IMR-90 (cell line): ENCODE measurements at regions not wholly inside any gene's neighbourhood (a gene's known extent, or its start where the extent isn't known, plus 50 kb on each side); places are given as distances from the start of the nearest gene placed in this dataset.

Source experiments
- CTCF ChIP-seq: conservative IDR thresholded peaks from 2 replicates; pipeline ENCODE4 v1.5.1; 2012; ENCODE audit warnings: mild to moderate bottlenecking, low read depth, low read length, improper control_type of control experiment
- NFE2L2 ChIP-seq: fragments of 150-350 bp; IDR thresholded peaks from 2 replicates; pipeline ENCODE4 v1.6.1; 2016; ENCODE audit warnings: low read depth, mild to moderate bottlenecking, low read length
- POLR2A ChIP-seq: IDR thresholded peaks from 2 replicates; pipeline ENCODE4 v1.6.1; 2012; ENCODE audit warnings: mild to moderate bottlenecking, low read depth, low read length
- RAD21 ChIP-seq: IDR thresholded peaks from 2 replicates; pipeline ENCODE4 v1.6.1; 2012; ENCODE audit warnings: low read length, improper control_type of control experiment
- SMC3 ChIP-seq: fragments of 150-350 bp; IDR thresholded peaks from 2 replicates; pipeline ENCODE4 v1.6.1; 2016; ENCODE audit warnings: low read depth, mild to moderate bottlenecking, antibody characterized with exemption, low read length, moderate library complexity

GRCh38 chr5:164332349-164333196 is 827.2 kb downstream of the MAT2B start:
- TF ChIP-seq CTCF, result no peak
- TF ChIP-seq SMC3, result no peak
- TF ChIP-seq NFE2L2, result no peak
- TF ChIP-seq POLR2A, result no peak
- no peak for TF ChIP-seq RAD21
